GM21717 (cell line): ENCODE measurements at regions not wholly inside any gene's neighbourhood (a gene's known extent, or its start where the extent isn't known, plus 50 kb on each side); places are given as distances from the start of the nearest gene placed in this dataset.

Experiments
- ATAC-seq: cut with Tn5 transposase; IDR thresholded peaks from one replicate; pipeline ENCODE4 v1.9.1; 2021; ENCODE audit warnings: mild to moderate bottlenecking, moderate library complexity; ENCODE audit not compliant: unreplicated experiment

GRCh38 chr4:176568238-176568637 lies 224.5 kb downstream of the VEGFC start:
- no peak for ATAC-seq

GRCh38 chr4:176569301-176569700 lies 223.4 kb downstream of the VEGFC start:
- no peak for ATAC-seq

DNA sequence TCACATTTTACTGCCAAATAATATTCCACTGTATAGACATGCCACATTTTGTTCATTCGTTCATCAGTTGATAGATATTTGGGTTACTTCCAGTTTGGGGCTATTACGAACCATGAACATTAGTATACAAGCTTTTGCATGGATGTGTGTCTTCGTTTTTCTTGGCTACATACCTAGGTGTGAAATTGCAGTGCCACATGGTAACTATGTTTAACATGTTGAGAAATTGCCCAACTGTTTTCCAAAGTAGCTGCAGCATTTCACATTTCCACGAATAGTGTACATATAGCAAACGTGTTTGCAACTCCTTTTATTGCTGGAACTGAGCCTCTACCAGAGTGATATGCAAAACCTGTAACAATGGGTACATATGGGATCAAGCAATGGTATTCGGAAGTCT lies 221.5 kb downstream of the VEGFC start:
- no peak for ATAC-seq

- ATAC-seq: no peak
Observed at GRCh38 chr4:176575141-176575730, 217.5 kb downstream of the VEGFC start.

GRCh38 chr4:176579226-176579625 lies 213.5 kb downstream of the VEGFC start:
- no peak for ATAC-seq

DNA sequence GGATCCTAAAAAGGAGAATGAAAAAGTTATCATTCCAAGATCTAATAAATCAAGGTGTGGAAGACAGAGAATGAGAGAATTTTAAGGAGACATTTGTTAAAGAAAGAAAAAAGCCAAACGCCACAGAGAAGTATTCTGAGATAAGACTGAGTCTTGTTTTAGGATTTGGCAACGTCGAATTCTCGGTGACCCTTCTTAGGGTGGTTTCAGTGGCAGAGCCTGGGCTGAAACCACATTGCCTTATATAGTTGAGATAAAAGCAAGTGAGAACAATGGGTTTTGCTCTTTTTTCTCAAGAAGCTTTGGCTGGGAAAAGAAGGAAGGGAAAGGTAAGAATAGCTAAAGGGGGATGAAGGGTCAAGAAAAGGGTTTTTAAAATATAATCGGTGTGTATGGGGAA lies 209.4 kb downstream of the VEGFC start:
- ATAC-seq: no peak

DNA sequence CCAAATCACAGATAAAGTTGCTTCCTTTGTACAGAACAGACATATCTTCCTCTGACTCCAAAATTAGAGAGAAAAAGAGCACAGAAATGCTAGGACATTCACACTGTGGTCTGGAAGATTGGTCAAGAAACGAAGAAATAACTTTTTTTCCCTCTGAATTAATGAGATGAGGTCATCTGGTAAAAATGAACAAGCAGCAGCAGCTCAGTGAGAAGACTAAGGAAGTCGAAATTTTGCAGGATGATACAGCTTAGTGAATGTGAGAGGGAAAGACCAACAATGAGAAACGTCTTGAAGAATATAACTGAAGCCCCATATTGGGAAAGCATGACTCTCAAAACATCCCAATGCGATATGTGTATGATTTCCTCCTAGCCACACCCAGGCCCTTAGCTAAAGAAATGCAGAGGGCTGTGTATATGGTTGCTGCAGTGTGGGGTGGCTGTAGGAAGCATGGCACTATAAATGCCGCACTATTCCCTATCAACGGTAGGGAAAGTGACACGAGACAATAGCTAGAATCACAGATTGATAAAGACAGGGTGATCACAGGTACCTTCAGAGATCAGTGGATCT lies 208.6 kb downstream of the VEGFC start:
- ATAC-seq: no peak

DNA sequence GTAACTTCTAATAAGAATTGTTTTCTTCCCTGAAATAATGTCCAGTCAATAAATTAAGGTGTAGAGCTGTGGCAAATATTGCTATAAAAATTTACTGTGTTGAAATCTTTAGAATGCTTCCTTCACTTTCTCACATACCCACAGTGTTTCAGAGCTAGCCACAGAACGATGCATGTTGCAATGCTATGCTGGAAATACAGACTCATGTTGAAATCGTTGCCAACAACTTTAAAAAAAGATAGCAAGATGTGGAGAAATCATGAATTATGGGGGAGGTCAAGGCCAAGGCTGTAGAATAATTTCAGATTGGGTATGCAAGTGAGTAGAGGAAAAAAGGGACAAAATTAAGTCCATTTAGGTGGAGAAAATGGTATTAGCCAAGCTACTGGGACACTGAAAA lies 204.8 kb downstream of the VEGFC start:
- no peak for ATAC-seq

DNA sequence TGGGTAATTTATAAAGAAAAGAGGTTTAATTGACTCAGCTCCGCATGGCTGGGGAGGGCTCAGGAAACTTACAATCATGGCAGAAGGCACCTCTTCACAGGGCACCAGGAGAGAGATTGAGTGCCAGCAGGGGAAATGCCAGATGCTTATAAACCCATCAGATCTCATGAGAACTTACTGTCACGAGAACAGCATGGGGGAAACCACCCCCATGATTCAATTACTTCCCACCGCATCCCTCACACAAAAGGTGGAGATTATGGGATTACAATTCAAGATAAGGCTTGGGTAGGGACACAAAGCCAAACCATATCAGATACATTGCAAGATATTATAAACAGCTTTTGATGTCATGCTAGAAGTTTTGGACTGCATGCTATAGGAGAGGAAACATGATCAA lies 204.3 kb downstream of the VEGFC start:
- ATAC-seq: no peak

DNA sequence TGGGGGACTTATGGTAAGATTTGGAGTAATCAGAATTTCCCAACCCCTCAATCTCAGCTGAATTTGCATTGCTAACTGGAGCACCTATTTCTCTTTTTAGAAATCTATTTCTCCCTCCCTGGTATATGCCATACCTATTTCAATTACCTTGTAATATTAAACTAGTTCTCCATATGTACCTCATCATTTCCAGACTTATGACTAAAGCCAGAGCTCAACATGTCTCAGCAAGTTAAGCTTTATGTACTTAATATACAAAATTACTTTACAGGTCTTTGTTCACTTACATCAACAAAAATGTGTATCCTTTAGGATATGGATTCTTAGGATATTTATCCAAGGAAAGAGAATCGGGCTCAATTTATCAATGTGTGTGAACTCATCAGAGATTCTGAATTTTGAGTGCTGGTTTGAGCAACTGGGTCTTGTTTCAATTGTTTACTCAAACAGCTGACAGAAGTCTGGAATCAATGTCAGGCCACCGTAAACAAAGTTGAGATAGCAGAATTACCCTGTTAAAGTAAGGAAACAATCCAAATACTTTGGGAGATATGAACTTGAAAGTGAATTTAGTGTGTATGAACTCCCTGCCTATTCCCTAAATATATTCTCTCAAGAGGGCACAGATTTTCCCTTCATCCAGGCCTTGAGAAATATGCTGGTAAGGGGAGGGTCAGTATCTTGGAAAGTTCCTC lies 199.6 kb downstream of the VEGFC start:
- no peak for ATAC-seq

GRCh38 chr4:176593943-176594342 lies 198.8 kb downstream of the VEGFC start:
- no peak for ATAC-seq

GRCh38 chr4:176595257-176595656 lies 197.5 kb downstream of the VEGFC start:
- ATAC-seq: no peak

DNA sequence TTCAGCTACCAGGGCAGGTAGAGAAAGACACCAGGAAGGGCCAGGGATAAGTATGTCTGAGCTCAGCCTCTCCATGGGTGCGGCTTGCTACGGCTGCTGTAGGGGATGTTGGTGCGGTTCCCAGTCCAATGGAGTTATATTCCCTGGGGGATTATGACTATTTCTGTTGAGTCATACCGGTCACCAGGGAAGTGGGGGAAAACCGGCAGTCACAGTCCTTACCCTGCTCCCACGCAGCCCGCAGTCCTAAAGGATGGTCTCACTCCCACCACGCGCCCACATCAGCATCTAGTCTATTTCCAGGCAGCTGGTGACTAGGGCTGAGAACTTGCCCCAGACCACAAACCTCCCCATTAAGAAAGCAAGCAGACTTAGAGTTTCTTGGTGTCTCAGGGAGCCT lies 191.6 kb downstream of the VEGFC start:
- no peak for ATAC-seq

- no peak for ATAC-seq
Observed at GRCh38 chr4:176607807-176608206, 184.9 kb downstream of the VEGFC start.

- no peak for ATAC-seq
Observed at GRCh38 chr4:176608346-176608745, 184.4 kb downstream of the VEGFC start.

DNA sequence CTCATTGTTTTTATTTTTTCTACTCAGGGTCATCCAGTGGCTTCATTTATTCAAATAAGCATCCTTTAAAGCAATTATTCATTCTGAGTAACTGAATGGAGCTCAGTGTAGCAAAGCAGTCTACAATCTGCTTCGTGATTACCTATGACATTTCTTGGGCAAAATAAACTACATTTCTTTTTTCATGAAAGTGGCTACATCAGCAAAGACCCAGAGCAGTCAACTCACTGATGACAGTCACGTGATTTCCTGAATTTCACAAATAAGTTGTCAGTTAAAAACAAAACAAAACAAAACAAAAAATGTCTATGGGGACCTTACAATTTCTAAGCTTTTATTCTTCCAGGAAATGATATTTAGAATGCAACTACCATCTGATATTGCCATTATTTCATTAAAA lies 182.1 kb downstream of the VEGFC start:
- no peak for ATAC-seq

GRCh38 chr4:176611381-176611780 lies 181.3 kb downstream of the VEGFC start:
- no peak for ATAC-seq

- no peak for ATAC-seq
Observed at GRCh38 chr4:176611951-176612350, 180.8 kb downstream of the VEGFC start.

GRCh38 chr4:176614793-176615192 lies 177.9 kb downstream of the VEGFC start:
- ATAC-seq: no peak

- no peak for ATAC-seq
Observed at GRCh38 chr4:176616151-176616550, 176.6 kb downstream of the VEGFC start.

DNA sequence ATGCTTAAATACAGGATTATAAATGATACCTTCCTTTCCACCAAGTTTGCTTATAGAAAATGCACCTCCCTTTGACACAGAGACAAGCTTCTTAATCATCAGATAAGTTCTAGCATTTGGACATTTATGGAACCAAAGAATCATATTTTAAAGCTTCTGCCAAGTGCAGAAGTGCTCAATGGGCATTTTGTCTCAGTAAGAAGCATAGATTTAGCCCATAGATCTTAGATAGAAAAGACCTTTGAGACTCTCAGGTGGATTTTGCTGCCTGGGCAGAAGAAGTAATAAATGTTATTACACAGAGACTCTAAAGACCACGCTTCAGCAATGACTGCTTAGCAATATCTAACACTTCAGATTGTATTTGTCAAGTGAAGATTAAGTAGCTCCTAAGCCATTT lies 174.6 kb downstream of the VEGFC start:
- ATAC-seq: no peak

DNA sequence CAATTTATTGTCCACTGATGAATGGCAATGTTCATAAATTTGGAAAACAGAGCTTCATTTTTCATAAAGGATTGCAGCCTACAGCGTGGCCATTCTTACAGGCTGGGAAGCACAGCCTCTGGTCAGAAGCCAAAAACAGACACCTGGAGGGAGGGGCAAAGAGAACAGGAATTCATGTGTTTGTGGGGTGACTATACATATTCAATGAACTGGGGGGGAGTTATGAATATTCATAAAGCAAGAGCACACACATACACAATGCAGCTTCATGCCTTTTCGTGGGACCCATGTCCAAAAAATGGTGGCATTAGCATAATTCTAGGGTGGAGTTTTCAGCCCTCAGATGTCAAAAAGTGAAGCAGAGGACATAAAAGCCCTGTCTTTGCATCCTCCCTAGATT lies 173.3 kb downstream of the VEGFC start:
- no peak for ATAC-seq
